Adrenal gland (tissue), 9 donors: ENCODE measurements at regions not wholly inside any gene's neighbourhood (a gene's known extent, or its start where the extent isn't known, plus 50 kb on each side); places are given as distances from the start of the nearest gene placed in this dataset.

Experiments used
- DNase-seq, 7 donors: peaks; one replicate each; pipeline ENCODE4 v3.0.0-alpha.2; 2019 to 2020
- H3K27ac ChIP-seq, 5 donors: fragments of 200-600 bp; sonication (generic) in 4 of 5; 1 replicate in 3 of 5; 2 replicates in 2 of 5; pipeline versions ENCODE4 v1.5.1 to v1.8.0; 2016 to 2020; ENCODE audit warnings: mild to moderate bottlenecking in 1 of 5
- H3K27me3 ChIP-seq: fragments of 200-600 bp; 2 replicates; pipeline ENCODE4 v1.8.0; 2021
- H3K36me3 ChIP-seq, 2 donors: fragments of 200-600 bp; replicated peaks in 1 of 2; 1 replicate in 1 of 2; 2 replicates in 1 of 2; pipeline versions ENCODE4 v1.5.1 to v1.8.0; 2018 to 2022
- H3K4me1 ChIP-seq, 2 donors: fragments of 200-600 bp; replicated peaks in 1 of 2; 1 replicate in 1 of 2; 2 replicates in 1 of 2; pipeline versions ENCODE4 v1.5.1 to v1.8.0; 2018 to 2021
- H3K4me3 ChIP-seq, 4 donors: fragments of 200-600 bp; sonication (generic) in 3 of 4; one replicate each; pipeline ENCODE4 v1.5.1; 2016 to 2018
- H3K9me3 ChIP-seq, 3 donors: fragments of 200-600 bp; sonication (generic) in 1 of 3; replicated peaks in 1 of 3; 1 replicate in 2 of 3; 2 replicates in 1 of 3; pipeline versions ENCODE4 v1.5.1 to v1.8.0; 2016 to 2021
- CTCF ChIP-seq, 6 experiments: fragments of 450-650 bp in 4 of 6; fragments of 200-600 bp in 2 of 6; sonication (generic) in 1 of 6; IDR thresholded peaks; 1 replicate in 5 of 6; 2 replicates in 1 of 6; pipeline versions ENCODE4 v1.5.1 to v1.8.0; 2016 to 2021; ENCODE audit warnings: antibody characterized with exemption in 6 of 6, mild to moderate bottlenecking in 2 of 6, moderate library complexity in 1 of 6
- POLR2A ChIP-seq, 2 donors: fragments of 450-650 bp; IDR thresholded peaks; one replicate each; pipeline ENCODE4 v1.6.1; 2017; ENCODE audit warnings: antibody characterized with exemption in 2 of 2, mild to moderate bottlenecking in 2 of 2, moderate library complexity in 1 of 2
- WGBS, 4 donors: extraction: QIAGEN DNeasy Blood & Tissue Kit in 2 of 4; methylation state at CpG; one replicate each; pipeline versions ENCODE4 v1.1.5 to v1.1.7; 2013 to 2017; 5-methylcytosine and 5-hydroxymethylcytosine counted together
- intact Hi-C, 2 donors: fragments of 100-400 bp; cut with DNase I; formaldehyde crosslinking; loops; one replicate each; pipeline versions ENCODE4 v1.14.1 to v1.15.0; 2022 to 2023
- donor health status: healthy with polysubstance abuse.
- donor health status: Bipolar disorder and iron deficiency.
- donor health status: DM: yes; HTN: yes; CAD: no.
- donor health status: DM: no; HTN: no; CAD: no.
- donor health status: DM: no; HTN: no; CAD: no.

GRCh38 chr7:67554986-67555385, 558.4 kb downstream of the TYW1 start:
- no peaks in the 10 kb centered on the region for H3K36me3 ChIP-seq
- no peaks in the 10 kb centered on the region for H3K9me3 ChIP-seq
- DNase-seq, result no peak
- TF ChIP-seq CTCF (IDR thresholded peaks at IDR 0.05) (no peak), POLR2A (IDR thresholded peaks at IDR 0.05) (no peak)
- H3K27ac ChIP-seq, result no peak overlapping the region
- H3K4me1 ChIP-seq, result no peaks in the 10 kb centered on the region
- WGBS, 4 donors, result 63 to 78% (median 71%) methylated on average over 6 of the region's 6 CpGs
- intact Hi-C loops, result no loop called here
- H3K27me3 ChIP-seq, result no peaks in the 10 kb centered on the region
- H3K4me3 ChIP-seq, result no peak overlapping the region

- no peak for DNase-seq
- 63 to 67% (median 64%) methylated on average over 4 of the region's 4 CpGs for WGBS, 4 donors
- Histone ChIP-seq H3K4me3 (no peak overlapping the region), H3K27me3 (no peaks in the 10 kb centered on the region), H3K9me3 (no peaks in the 10 kb centered on the region), H3K36me3 (no peaks in the 10 kb centered on the region), H3K27ac (no peak overlapping the region), H3K4me1 (no peaks in the 10 kb centered on the region)
- intact Hi-C loops, result no loop called here
- TF ChIP-seq POLR2A (IDR thresholded peaks at IDR 0.05), result no peak
- TF ChIP-seq CTCF (IDR thresholded peaks at IDR 0.05), result no peak
Measured at GRCh38 chr7:67564959-67565358, 568.3 kb downstream of the TYW1 start.

DNA sequence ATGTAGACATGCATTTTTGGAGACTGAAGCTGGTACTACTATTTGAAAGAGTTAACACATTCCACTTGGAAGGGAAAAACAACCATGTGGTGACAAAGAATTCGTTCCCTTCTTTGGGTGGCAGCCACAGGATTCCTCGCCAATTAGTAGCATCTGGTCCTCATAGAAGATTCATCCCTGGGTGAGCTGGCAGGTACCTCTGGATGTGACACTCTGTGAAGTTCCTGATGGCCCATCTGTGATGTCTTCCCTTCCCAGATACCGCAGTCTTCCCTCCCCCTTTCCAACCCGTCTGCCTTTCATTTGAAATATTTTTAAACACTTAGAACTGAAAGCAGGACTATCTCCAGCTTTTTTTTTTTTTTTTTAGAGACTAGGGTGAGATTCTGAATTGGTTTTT, 569.5 kb downstream of the TYW1 start:
- peaks cover 3% of the 10 kb centered on the region for H3K27me3 ChIP-seq
- no peak for DNase-seq
- TF ChIP-seq CTCF (IDR thresholded peaks at IDR 0.05) (no peak), POLR2A (IDR thresholded peaks at IDR 0.05) (no peak)
- H3K36me3 ChIP-seq, result no peaks in the 10 kb centered on the region
- intact Hi-C loops, result no loop called here
- H3K27ac ChIP-seq, result no peak overlapping the region
- no peak overlapping the region for H3K4me3 ChIP-seq
- no peaks in the 10 kb centered on the region for H3K9me3 ChIP-seq
- WGBS, 4 donors, result 73 to 78% (median 76%) methylated on average over 4 of the region's 4 CpGs
- H3K4me1 ChIP-seq, result no peaks in the 10 kb centered on the region

GRCh38 chr7:67571026-67571545, 574.5 kb downstream of the TYW1 start:
- Histone ChIP-seq H3K4me3 (no peak overlapping the region), H3K27me3 (peaks cover 5% of the 10 kb centered on the region), H3K9me3 (no peaks in the 10 kb centered on the region), H3K36me3 (no peaks in the 10 kb centered on the region), H3K27ac (no peak overlapping the region), H3K4me1 (no peaks in the 10 kb centered on the region)
- TF ChIP-seq CTCF (IDR thresholded peaks at IDR 0.05), result no peak
- TF ChIP-seq POLR2A (IDR thresholded peaks at IDR 0.05), result no peak
- DNase-seq, result no peak
- intact Hi-C loops, result no loop called here
- WGBS, 4 donors, result 70 to 90% (median 82%) methylated on average over 7 of the region's 7 CpGs
